ENCODE measurements at regions not wholly inside any gene's neighbourhood (a gene's known extent, or its start where the extent isn't known, plus 50 kb on each side); places are given as distances from the start of the nearest gene placed in this dataset.

GRCh38 chr9:82495884-82496777 is 507.6 kb downstream of the SPATA31D1 start:
- no peak for TF ChIP-seq CTCF (IDR thresholded peaks at IDR 0.05; ENCODE audit: insufficient read depth, low read length, poor library complexity, severe bottlenecking)
- no peak for TF ChIP-seq EZH2phosphoT487 (conservative IDR thresholded peaks at IDR 0.05; ENCODE audit: low read length)
